ENCODE measurements at regions not wholly inside any gene's neighbourhood (a gene's known extent, or its start where the extent isn't known, plus 50 kb on each side); places are given as distances from the start of the nearest gene placed in this dataset.
"Not testable (repeated sequence)": the region's sequence is repeated elsewhere in the genome, so short reads cannot be mapped to it uniquely, and the experiment has no call there.

GRCh38 chr20:12207875-12208274, 290.2 kb downstream of the BTBD3 start:
- no peaks in the 10 kb centered on the region for H3K4me1 Mint-ChIP-seq (ENCODE audit: low read depth)
- intact Hi-C loops (cut with micrococcal nuclease) = no loop called here
- no peak for DNase-seq

GRCh38 chr20:12210591-12210990, 292.9 kb downstream of the BTBD3 start:
- no peak overlapping the region for H3K27ac Mint-ChIP-seq
- CTCF ChIA-PET = no interaction called here
- POLR2A ChIA-PET = no interaction called here
- no peak for DNase-seq
- H3K36me3 Mint-ChIP-seq = no peaks in the 10 kb centered on the region
- no peaks in the 10 kb centered on the region for H3K4me1 Mint-ChIP-seq (ENCODE audit: low read depth)
- H3K4me3 Mint-ChIP-seq = no peak overlapping the region
- peaks cover 19% of the 10 kb centered on the region for H3K9me3 Mint-ChIP-seq
- H3K27me3 Mint-ChIP-seq = no peaks in the 10 kb centered on the region
- intact Hi-C loops (cut with micrococcal nuclease) = no loop called here

More at GRCh38 chr20:12207875-12208274, 290.2 kb downstream of the BTBD3 start:
- ChIA-PET POLR2A (no interaction called here), CTCF (no interaction called here)
- Mint-ChIP-seq H3K36me3 (no peaks in the 10 kb centered on the region), H3K27ac (no peak overlapping the region), H3K27me3 (no peaks in the 10 kb centered on the region), H3K4me3 (no peak overlapping the region), H3K9me3 (peaks cover 19% of the 10 kb centered on the region)

- intact Hi-C loops (cut with micrococcal nuclease) = no loop called here
- Mint-ChIP-seq H3K27me3 (no peaks in the 10 kb centered on the region), H3K4me1 (ENCODE audit: low read depth) (no peaks in the 10 kb centered on the region), H3K36me3 (no peaks in the 10 kb centered on the region), H3K27ac (no peak overlapping the region), H3K9me3 (peaks cover 11% of the 10 kb centered on the region), H3K4me3 (no peak overlapping the region)
- ChIA-PET CTCF (no interaction called here), POLR2A (no interaction called here)
- DNase-seq = no peak
Measured at GRCh38 chr20:12211361-12211760, 293.7 kb downstream of the BTBD3 start.

DNA sequence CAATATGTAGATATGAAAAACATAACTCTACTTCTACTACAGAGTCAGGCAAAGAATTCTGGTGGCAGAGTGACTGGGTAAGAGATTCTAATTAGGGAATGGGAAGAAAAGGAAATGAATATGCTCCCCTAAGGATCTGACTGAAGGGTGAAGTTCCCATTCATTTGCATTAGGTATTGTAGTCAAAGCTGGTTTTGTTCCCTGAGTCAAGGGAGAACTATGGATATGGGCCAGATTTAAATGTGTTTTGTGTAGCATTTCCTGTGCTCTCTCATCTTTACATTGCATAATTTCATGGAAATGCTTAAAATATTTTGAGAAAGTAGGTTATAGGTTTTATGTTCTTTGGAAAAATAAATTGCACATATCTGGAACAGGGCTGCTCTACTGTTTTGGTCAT, 299.7 kb downstream of the BTBD3 start:
- peaks cover 9% of the 10 kb centered on the region for H3K9me3 Mint-ChIP-seq
- ChIA-PET CTCF (interaction anchor here (0.7 kb wide), 1 partner anchor 22 kb away, joined by 3 read pairs; no protein-coding TSS in a partner anchor), POLR2A (no interaction called here)
- no peaks in the 10 kb centered on the region for H3K4me1 Mint-ChIP-seq (ENCODE audit: low read depth)
- H3K4me3 Mint-ChIP-seq = no peak overlapping the region
- no peak overlapping the region for H3K27ac Mint-ChIP-seq
- no peak for DNase-seq
- no peaks in the 10 kb centered on the region for H3K36me3 Mint-ChIP-seq
- no peaks in the 10 kb centered on the region for H3K27me3 Mint-ChIP-seq
- intact Hi-C loops (cut with micrococcal nuclease) = no loop called here

DNA sequence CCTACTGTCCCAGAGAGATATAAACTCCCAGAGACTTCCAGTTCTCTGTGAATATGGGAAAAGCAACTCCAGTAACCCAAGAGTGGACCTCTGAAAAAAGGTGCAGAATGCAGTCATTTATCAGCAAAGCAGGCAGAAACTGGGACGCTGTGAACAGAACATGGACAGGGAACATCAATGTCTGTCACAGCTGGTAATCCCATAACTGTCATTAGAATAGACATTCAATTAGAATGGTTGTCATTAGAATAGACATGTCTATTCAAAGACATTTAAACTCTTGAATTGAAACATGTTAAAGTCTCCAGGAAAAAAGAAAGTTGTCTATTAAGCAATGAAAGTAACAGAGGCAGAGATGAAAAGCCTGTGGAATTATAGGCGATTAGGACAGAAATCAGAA, 302.1 kb downstream of the BTBD3 start:
- H3K4me1 Mint-ChIP-seq (ENCODE audit: low read depth) = no peaks in the 10 kb centered on the region
- ChIA-PET CTCF (no interaction called here), POLR2A (no interaction called here)
- no peak for DNase-seq
- H3K36me3 Mint-ChIP-seq = no peaks in the 10 kb centered on the region
- no peak overlapping the region for H3K4me3 Mint-ChIP-seq
- no peak overlapping the region for H3K27ac Mint-ChIP-seq
- intact Hi-C loops (cut with micrococcal nuclease) = no loop called here
- H3K27me3 Mint-ChIP-seq = no peaks in the 10 kb centered on the region
- peaks cover 10% of the 10 kb centered on the region for H3K9me3 Mint-ChIP-seq

GRCh38 chr20:12223057-12223456, 305.4 kb downstream of the BTBD3 start:
- intact Hi-C loops (cut with micrococcal nuclease) = no loop called here
- H3K4me3 Mint-ChIP-seq = no peak overlapping the region
- no peak overlapping the region for H3K27ac Mint-ChIP-seq
- ChIA-PET POLR2A (no interaction called here), CTCF (no interaction called here)
- no peaks in the 10 kb centered on the region for H3K4me1 Mint-ChIP-seq (ENCODE audit: low read depth)
- no peaks in the 10 kb centered on the region for H3K27me3 Mint-ChIP-seq
- no peaks in the 10 kb centered on the region for H3K36me3 Mint-ChIP-seq
- H3K9me3 Mint-ChIP-seq = peaks cover 14% of the 10 kb centered on the region
- no peak for DNase-seq

GRCh38 chr20:12225898-12226297, 308.2 kb downstream of the BTBD3 start:
- Mint-ChIP-seq H3K27me3 (no peaks in the 10 kb centered on the region), H3K9me3 (peaks cover 16% of the 10 kb centered on the region), H3K27ac (no peak overlapping the region), H3K36me3 (no peaks in the 10 kb centered on the region), H3K4me3 (no peak overlapping the region), H3K4me1 (ENCODE audit: low read depth) (no peaks in the 10 kb centered on the region)
- CTCF ChIA-PET = no interaction called here
- no peak for DNase-seq
- intact Hi-C loops (cut with micrococcal nuclease) = no loop called here
- POLR2A ChIA-PET = no interaction called here

- Mint-ChIP-seq H3K27me3 (no peaks in the 10 kb centered on the region), H3K4me3 (no peak overlapping the region), H3K9me3 (peaks cover 10% of the 10 kb centered on the region), H3K27ac (no peak overlapping the region), H3K4me1 (ENCODE audit: low read depth) (no peaks in the 10 kb centered on the region), H3K36me3 (no peaks in the 10 kb centered on the region)
- intact Hi-C loops (cut with micrococcal nuclease) = no loop called here
- no peak for DNase-seq
- CTCF ChIA-PET = no interaction called here
- POLR2A ChIA-PET = no interaction called here
Measured at GRCh38 chr20:12229891-12230290, 312.2 kb downstream of the BTBD3 start.

DNA sequence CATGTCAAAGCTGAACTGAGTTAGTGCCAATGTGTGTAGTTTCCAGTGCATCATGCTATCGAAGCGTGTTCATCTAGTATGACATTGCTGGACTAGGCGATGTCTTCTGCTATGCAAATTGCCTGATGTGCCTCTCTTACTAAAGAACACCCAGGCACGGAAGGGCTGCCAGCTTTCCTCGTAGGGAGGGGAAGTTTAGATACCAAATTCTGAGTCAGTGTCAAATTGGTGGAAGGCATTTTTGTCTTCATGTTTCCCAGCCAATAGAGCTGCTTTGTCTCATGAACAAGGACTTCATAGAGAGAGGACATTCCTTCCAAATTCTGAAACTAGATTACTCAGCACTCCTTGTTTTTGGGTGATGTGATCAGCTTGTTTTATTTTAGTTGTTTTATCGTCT, 320.1 kb downstream of the BTBD3 start:
- H3K27ac Mint-ChIP-seq = no peak overlapping the region
- POLR2A ChIA-PET = no interaction called here
- no peak for DNase-seq
- no peaks in the 10 kb centered on the region for H3K27me3 Mint-ChIP-seq
- CTCF ChIA-PET = no interaction called here
- peaks cover 10% of the 10 kb centered on the region for H3K9me3 Mint-ChIP-seq
- H3K36me3 Mint-ChIP-seq = no peaks in the 10 kb centered on the region
- intact Hi-C loops (cut with micrococcal nuclease) = no loop called here
- no peak overlapping the region for H3K4me3 Mint-ChIP-seq
- H3K4me1 Mint-ChIP-seq (ENCODE audit: low read depth) = no peaks in the 10 kb centered on the region

DNA sequence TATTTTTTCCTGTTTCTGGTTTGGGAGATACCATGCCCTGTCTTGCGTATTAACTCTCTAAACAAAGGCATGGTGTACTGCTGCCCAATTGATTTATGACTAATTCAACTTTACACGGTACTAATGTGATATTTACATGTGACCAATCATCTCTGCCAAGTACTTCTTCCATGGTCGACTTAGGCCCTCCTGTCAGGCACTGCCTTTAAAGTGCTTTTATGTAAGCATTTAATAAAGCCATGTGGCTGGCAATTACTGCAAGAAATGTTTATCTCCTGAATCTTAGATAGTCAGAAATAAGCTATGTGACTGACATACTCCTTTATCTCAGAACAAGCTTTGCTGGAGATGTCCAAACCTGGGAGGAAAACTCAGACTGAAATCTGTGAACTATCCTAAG, 323.4 kb downstream of the BTBD3 start:
- H3K4me3 Mint-ChIP-seq = no peak overlapping the region
- H3K36me3 Mint-ChIP-seq = no peaks in the 10 kb centered on the region
- no peak for DNase-seq
- ChIA-PET POLR2A (no interaction called here), CTCF (no interaction called here)
- no peaks in the 10 kb centered on the region for H3K4me1 Mint-ChIP-seq (ENCODE audit: low read depth)
- peaks cover 22% of the 10 kb centered on the region for H3K9me3 Mint-ChIP-seq
- intact Hi-C loops (cut with micrococcal nuclease) = no loop called here
- H3K27ac Mint-ChIP-seq = no peak overlapping the region
- H3K27me3 Mint-ChIP-seq = no peaks in the 10 kb centered on the region

GRCh38 chr20:12243327-12243726, 325.6 kb downstream of the BTBD3 start:
- Mint-ChIP-seq H3K4me3 (no peak overlapping the region), H3K36me3 (no peaks in the 10 kb centered on the region), H3K27ac (no peak overlapping the region), H3K9me3 (peaks cover 30% of the 10 kb centered on the region), H3K4me1 (ENCODE audit: low read depth) (no peaks in the 10 kb centered on the region), H3K27me3 (no peaks in the 10 kb centered on the region)
- POLR2A ChIA-PET = no interaction called here
- intact Hi-C loops (cut with micrococcal nuclease) = no loop called here
- no peak for DNase-seq
- CTCF ChIA-PET = no interaction called here

DNA sequence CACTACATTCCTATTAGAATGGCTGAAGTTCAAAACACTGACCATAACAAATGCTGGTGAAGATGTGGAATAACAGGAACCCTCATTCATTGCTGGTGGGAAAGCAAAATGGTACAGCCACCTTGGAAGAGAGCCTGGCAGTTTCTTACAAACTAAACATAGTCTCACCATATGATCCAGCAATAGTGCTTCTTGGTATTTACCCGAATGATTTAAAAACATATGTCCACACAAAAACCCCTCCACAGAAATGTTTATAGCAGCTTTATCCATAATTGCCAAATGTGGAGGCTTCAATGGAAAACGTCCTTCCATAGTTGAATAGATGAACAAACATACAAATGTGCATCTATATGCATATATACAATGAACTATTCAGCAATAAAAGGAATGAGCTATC, 330.8 kb downstream of the BTBD3 start:
- Mint-ChIP-seq H3K27me3 (no peaks in the 10 kb centered on the region), H3K4me3 (no peak overlapping the region), H3K9me3 (peaks cover 40% of the 10 kb centered on the region), H3K27ac (no peak overlapping the region), H3K36me3 (no peaks in the 10 kb centered on the region), H3K4me1 (ENCODE audit: low read depth) (no peaks in the 10 kb centered on the region)
- intact Hi-C loops (cut with micrococcal nuclease) = no loop called here
- ChIA-PET CTCF (no interaction called here), POLR2A (no interaction called here)
- no peak for DNase-seq

- intact Hi-C loops (cut with micrococcal nuclease); H3K4me1 Mint-ChIP-seq (ENCODE audit: low read depth); H3K27ac Mint-ChIP-seq; DNase-seq; H3K4me3 Mint-ChIP-seq; H3K27me3 Mint-ChIP-seq; POLR2A ChIA-PET; CTCF ChIA-PET; H3K36me3 Mint-ChIP-seq: not testable (repeated sequence)
- H3K9me3 Mint-ChIP-seq = peaks cover 32% of the 10 kb centered on the region
Measured at GRCh38 chr20:12250661-12251060, 333.0 kb downstream of the BTBD3 start.

GRCh38 chr20:12252793-12253192, 335.1 kb downstream of the BTBD3 start:
- no peak for DNase-seq
- Mint-ChIP-seq H3K27ac (no peak overlapping the region), H3K4me3 (no peak overlapping the region), H3K4me1 (ENCODE audit: low read depth) (no peaks in the 10 kb centered on the region), H3K36me3 (no peaks in the 10 kb centered on the region), H3K27me3 (no peaks in the 10 kb centered on the region), H3K9me3 (peaks cover 18% of the 10 kb centered on the region)
- CTCF ChIA-PET = no interaction called here
- intact Hi-C loops (cut with micrococcal nuclease) = no loop called here
- POLR2A ChIA-PET = no interaction called here

Data from activated CD4-positive, alpha-beta memory T cell treated with anti-CD3 and anti-CD28 coated beads for 36 hours (primary cell).